KOPT-K1 (cell line): ENCODE measurements at regions not wholly inside any gene's neighbourhood (a gene's known extent, or its start where the extent isn't known, plus 50 kb on each side); places are given as distances from the start of the nearest gene placed in this dataset.

Source experiments
- H3K27ac ChIP-seq: fragments of 200-600 bp; sonication (generic); 2 replicates; pipeline ENCODE4 v1.5.1; 2016; ENCODE audit warnings: antibody characterized with exemption, mild to moderate bottlenecking, low read depth, low read length; ENCODE audit not compliant: poor library complexity, severe bottlenecking
- H3K36me3 ChIP-seq: fragments of 200-600 bp; sonication (generic); 2 replicates; pipeline ENCODE4 v1.5.1; 2017; ENCODE audit warnings: antibody characterized with exemption, mild to moderate bottlenecking, low read length, moderate library complexity; ENCODE audit not compliant: insufficient read depth
- H3K9me3 ChIP-seq: fragments of 200-600 bp; sonication (generic); 2 replicates; pipeline ENCODE4 v1.5.1; 2017; ENCODE audit warnings: antibody characterized with exemption, low read length, mild to moderate bottlenecking; ENCODE audit not compliant: insufficient read depth, poor library complexity, severe bottlenecking

DNA sequence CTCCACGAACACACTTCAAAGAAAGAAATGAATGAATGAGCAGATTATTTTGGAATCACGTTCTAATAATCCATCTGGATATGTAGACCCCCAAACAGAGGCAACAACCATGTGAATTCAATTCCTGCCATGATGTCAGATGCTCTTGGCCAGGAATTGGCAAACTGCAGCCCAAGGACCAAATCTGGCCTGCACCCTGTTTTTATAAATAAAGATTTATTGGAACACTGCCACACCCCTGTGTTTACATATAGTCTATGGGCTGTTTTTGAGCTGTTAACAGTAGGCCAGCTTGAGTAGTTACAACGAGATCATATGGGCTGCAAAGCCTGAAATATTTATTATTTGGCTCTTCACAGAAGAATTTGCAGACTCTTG is 336.0 kb upstream of the ZFHX3 start:
- Histone ChIP-seq H3K36me3 (no peaks in the 10 kb centered on the region), H3K9me3 (no peaks in the 10 kb centered on the region), H3K27ac (no peak overlapping the region)

DNA sequence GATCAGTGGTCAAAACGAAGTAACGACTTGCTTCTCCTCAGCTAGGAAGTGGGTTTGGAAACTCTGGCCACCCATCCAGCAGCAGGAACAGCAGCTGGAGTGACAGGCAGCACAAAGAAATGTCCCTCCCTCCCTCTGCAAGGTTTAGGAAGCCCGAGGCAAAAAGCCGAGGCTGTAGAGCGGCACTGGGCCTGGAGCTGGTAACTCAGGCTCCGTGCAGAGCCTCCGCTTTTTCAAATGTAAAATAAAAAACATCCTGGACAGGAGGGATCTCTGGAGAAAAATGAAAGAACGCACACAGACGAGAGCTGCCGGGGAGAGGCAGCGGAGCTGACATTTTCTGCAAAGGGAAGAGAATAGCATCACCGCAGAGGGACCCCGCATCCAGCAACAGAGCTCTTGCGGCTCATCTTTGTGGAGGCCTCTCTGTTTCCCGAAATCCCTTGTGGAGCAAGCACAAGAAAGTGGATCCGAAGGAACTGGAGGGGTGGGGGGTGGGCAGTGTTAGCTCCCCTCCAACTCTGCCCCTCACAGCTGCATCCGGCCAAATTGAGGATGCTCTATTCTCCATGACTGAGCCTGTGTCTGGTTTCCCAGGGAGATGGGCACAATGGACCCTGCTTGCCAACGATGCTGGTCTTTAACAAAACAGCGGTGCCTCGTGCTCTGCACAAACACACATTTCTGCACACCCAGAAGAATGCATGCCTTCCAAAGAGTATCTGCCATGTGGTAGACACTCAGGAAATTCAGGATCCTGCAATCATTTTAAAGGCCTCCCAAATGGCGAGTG is 335.5 kb upstream of the ZFHX3 start:
- Histone ChIP-seq H3K27ac (no peak overlapping the region), H3K9me3 (no peaks in the 10 kb centered on the region), H3K36me3 (no peaks in the 10 kb centered on the region)

DNA sequence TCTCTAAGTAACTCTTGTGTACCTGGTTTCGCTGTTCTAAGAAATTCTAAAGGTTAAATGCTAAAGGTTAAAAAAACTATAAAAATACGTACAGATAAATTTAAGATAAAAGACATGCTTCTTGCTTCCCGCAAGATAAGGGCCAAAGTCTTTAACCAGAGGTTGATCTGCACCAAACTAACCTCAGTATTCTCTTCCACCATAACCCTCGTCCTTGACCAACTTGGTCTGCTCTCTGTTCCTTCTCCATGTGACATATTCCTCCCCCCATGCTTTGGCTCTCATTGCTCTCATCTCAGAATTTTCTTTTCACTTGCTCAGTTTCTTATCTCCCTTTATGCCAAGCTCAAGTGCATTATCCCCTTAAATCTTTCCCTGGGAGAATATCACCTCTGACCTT is 330.5 kb upstream of the ZFHX3 start:
- no peaks in the 10 kb centered on the region for H3K9me3 ChIP-seq
- no peak overlapping the region for H3K27ac ChIP-seq
- no peaks in the 10 kb centered on the region for H3K36me3 ChIP-seq

DNA sequence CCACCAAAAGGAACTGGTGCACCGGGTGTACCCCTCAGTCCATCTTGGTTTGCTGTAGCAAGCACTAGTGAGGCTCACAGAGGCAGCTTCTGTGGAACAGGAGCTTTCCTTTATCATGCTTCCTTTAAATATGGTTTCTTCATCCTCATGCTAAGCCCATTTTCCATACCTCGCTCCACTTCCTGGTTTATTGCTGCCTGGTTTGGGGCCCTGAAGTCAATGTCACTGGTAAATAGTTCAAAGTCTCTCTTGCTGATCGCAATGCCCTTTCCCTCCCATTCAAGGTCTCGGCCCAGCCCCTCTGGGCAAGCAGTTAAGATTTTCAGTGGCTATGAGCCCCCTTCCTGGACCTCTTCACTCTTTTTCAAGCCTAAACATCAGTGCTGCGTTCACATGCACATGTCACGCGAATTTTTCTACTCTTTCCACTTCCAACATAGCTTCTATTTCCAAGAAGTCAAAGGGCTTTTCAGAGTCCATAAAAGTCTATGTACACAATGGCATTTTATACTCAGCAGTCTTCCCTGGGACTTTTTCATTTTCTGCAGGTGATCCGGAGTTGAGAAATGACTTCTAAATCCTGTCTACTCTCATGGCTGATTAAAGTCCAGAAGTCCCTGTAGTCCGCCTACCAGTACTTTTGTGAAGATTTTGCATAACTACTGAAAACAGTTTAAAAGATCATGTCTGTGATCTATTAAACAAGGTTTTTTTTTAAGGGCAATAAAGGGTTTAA is 323.8 kb upstream of the ZFHX3 start:
- Histone ChIP-seq H3K36me3 (no peaks in the 10 kb centered on the region), H3K27ac (no peak overlapping the region), H3K9me3 (no peaks in the 10 kb centered on the region)

DNA sequence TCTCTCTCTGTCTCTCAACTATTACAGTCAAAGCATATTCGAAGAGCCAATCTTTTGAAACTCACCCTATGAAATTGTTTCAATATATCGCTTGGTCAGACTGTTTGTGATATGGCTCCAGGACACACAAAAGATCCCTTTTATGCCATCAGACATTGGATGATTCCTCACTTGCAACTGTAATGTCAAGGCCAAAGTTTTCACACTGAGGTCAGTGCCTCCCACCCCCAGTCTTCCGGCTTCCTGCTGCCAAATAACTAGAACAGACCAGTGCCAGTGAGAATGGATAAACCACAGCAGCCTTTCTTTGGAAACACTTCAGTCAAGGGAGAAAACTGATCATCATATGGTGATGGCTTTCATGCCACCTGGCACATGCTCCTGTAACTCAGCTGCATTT is 321.9 kb upstream of the ZFHX3 start:
- no peaks in the 10 kb centered on the region for H3K36me3 ChIP-seq
- H3K9me3 ChIP-seq: no peaks in the 10 kb centered on the region
- H3K27ac ChIP-seq: no peak overlapping the region

DNA sequence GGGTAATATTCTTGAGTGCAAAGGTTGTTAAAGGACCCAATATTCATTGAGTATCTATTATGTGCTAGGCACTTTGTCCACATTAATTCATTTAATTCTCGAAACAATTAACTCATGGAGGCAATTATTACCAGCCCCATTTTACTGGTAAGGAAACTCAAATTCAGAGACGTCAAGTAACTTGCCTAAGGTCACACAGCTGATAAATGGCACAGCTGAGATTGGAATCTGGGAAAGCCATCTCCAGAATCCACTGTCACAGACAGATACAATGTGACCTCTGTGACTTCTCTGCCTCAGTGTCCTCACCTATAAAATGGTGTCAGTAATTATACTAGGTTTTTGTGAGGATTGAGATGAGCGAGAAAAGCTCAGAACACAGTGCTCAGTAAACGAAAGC is 320.8 kb upstream of the ZFHX3 start:
- no peaks in the 10 kb centered on the region for H3K36me3 ChIP-seq
- H3K27ac ChIP-seq: no peak overlapping the region
- H3K9me3 ChIP-seq: no peaks in the 10 kb centered on the region

DNA sequence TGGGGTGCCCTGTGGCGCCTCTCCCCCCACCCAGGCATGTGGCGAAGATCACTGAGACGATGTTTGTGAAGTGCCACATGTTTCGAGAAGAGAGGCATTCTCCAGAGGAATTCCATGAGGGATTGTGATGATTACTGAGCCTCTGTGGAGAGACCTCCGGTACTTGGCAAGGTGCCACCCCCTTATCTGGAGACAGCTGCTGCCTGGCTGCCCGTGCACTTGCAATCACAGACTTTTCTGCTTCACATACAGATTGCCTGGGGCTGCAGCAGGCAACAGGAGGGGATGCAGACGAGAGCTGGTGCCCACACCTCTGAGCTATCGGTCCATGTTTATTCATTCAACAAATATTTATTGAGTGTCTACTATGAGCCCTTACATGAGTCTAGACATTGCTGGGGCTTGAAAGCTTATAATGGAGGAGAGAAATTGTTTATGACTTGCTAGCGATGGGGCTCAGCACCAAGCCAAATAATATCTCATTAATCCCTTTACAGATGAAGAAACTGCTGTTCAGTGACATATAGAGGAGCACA is 317.2 kb upstream of the ZFHX3 start:
- Histone ChIP-seq H3K9me3 (no peaks in the 10 kb centered on the region), H3K36me3 (no peaks in the 10 kb centered on the region), H3K27ac (no peak overlapping the region)

DNA sequence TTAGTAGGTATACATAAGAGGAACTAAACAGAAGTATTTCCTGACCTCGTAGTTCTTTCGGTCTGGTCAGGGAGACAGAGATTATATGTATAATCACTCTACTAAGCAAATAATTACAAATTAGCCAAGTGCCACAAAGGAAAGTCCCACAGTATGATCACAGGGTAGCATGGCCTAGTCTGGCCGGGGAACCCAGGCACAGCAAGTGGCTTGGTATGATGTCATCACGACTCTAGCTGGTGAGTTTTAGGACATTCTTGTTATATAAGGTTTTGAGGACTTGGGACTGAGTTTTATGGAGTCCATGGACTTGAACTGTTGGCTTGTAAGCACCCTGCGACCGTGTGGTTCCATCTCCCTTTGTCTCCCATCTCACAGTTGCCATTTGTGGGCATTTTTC is 316.5 kb upstream of the ZFHX3 start:
- no peak overlapping the region for H3K27ac ChIP-seq
- H3K36me3 ChIP-seq: no peaks in the 10 kb centered on the region

DNA sequence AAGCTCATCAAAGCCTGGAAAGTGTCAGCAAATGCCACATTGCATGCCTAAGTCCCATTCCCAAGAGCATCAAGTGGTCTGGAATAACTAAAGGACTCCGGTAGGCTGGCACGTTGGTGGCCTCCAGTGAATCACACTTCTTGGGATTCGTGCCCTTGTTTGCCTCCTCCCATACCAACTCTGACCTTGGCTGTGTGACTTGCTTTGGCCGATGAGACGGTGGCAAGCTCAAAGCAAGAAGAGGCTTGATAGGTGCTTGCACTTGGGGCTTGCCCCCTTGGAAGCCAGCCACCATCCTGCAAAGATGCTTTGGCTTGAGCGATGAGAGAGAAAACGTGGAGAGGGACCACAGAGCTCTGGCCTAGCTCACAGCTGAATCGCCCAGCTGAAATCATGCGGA is 313.1 kb upstream of the ZFHX3 start:
- H3K27ac ChIP-seq: no peak overlapping the region
- no peaks in the 10 kb centered on the region for H3K9me3 ChIP-seq
- H3K36me3 ChIP-seq: no peaks in the 10 kb centered on the region

More for the DNA sequence above, 316.5 kb upstream of the ZFHX3 start:
- H3K9me3 ChIP-seq: no peaks in the 10 kb centered on the region

DNA sequence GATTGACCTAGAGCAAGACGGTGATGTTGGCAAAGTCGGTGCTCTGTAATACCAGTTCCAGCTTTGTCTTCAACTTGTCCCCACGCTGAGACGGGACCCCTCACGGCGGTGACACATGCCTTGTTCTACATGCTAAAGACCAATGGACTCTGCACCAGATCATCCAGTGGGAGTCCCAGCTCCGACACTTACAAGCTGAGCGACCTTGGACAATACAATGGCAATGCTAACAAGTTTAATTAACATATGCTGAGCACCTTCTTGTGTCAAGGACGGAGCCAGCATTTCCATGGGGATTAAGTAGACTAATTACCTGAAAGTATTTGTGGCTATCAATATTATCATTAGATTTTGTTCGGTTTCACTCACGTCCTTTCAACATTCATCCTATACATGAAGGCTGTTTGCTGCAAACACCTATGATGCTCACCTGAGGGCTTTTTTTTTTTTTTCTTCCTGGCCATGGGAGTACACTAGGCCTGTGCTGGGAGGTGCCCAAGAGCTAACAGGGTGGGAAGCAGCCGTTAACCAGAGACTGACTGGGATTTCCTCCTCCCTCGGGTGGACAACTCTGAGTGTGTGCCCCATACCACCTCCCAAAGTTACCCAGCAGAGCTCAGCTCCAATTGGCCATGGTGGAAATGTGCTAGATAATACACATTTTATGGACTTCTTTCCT is 308.6 kb upstream of the ZFHX3 start:
- no peak overlapping the region for H3K27ac ChIP-seq
- H3K9me3 ChIP-seq: no peaks in the 10 kb centered on the region
- no peaks in the 10 kb centered on the region for H3K36me3 ChIP-seq

DNA sequence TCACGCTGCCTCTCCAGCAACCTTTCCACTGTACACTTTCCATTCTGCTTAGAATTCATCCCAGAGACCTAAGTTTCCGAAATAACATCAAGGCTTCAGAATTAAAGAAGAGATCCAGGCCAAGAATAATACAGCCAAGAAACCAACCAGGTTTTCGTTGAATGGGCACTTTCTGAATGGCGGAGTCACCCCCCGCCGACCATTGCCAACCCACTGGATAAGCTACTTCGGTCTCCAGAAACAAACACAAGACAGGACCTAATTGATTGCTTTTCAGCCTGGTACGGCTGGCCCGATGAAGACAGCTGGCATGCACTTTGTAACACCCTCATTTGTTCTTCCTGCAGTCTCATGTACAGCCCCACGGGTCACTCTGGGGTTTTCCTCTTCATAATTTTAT is 308.1 kb upstream of the ZFHX3 start:
- Histone ChIP-seq H3K36me3 (no peaks in the 10 kb centered on the region), H3K9me3 (no peaks in the 10 kb centered on the region), H3K27ac (no peak overlapping the region)

DNA sequence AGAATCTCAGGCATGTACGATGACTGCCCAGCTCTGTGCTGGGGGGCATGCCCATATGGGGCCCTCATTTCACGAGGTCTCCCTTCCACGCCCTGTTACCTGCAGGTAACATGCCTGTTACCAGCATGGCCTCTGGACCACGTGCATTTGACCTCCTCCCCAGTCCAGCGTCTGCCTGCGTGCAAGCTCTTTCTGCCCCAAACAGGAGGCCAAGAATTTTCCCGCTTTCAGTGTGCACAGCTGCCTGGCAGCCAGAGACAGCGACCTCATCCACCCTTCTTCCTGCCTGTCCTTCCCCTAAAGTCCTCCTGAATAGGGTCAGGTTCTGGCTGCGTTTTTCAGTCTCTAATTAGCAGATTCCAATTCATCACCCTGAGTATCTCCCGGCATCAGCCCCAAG is 306.5 kb upstream of the ZFHX3 start:
- H3K9me3 ChIP-seq: no peaks in the 10 kb centered on the region
- no peaks in the 10 kb centered on the region for H3K36me3 ChIP-seq
- no peak overlapping the region for H3K27ac ChIP-seq

DNA sequence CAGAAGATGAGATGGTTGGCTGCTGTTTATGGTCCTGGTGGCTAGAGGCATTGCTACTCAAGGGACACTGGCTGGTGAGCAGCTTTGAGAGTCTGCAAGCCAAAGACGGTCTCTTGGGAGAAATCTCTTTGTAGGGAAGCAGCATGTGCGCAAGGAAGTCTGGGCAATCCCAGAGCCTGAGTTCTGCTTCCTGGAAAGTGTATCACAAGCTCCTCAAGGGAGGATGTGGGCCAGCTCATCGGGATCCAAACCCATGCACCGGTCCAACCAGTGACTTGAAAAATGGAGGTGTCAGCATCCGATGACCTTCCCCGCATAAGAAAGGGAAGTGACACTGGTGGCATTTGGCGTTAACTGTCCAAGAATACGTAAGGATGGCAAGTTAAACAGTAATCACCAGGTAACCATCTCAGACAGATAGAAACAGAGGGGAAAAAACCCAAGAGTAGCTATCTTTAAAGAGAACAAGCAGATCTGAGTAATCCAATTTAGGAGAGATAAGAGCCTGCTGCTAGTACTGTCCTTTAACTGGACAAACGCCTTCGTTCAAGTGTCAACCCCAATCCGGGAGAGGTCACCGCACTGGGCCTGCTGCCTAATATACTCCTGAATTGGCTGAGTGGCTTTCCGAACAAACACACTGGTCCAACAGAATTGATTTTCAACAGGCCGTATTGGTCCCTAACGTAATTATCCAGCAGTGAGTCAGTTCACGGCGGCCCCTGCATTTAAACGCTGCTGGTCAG is 303.0 kb upstream of the ZFHX3 start:
- Histone ChIP-seq H3K27ac (no peak overlapping the region), H3K36me3 (no peaks in the 10 kb centered on the region), H3K9me3 (no peaks in the 10 kb centered on the region)

DNA sequence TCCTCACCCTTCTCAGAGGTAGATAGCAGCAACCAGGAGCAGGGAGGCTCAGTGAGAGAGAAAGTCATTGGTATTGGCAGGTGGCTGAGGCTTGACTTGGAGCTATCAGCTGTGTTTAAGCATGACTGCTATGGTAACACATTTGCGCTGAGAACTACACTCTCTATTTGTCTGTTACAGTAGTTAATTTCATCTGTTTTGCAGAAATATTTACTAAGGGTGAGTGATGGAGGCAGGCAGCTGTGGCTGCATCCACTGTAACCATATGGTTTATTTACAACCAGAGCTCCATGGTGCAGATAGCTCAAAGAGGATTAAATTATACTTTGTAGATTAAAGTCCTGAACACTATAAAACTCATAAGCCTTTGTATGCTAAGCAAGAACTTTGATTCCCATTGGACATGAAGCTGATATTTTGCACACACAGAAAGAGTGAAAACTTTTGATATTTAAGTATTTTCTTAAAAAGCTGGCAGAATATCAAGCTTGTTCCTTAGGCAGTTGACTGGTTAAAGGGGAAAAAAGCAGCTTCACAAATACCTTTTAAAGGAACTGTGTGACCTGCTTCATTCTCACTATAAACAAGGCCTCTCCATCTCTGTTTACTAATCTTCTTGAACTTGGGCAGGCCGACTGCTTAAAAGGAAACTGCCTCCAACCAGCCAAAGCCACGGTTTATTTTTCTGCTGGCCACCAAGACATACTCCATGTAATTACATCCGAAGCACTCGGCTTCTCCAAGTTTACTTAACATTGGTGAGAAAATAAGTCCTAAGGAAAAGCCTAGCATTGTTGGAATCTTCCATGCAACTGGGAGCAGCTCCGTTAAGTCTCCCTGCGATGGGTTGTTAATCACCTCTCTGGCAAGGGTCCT is 299.8 kb upstream of the ZFHX3 start:
- H3K9me3 ChIP-seq: no peaks in the 10 kb centered on the region
- no peak overlapping the region for H3K27ac ChIP-seq
- no peaks in the 10 kb centered on the region for H3K36me3 ChIP-seq
